ENCODE measurements at regions not wholly inside any gene's neighbourhood (a gene's known extent, or its start where the extent isn't known, plus 50 kb on each side); places are given as distances from the start of the nearest gene placed in this dataset.

- no peak overlapping the region for H3K4me3 ChIP-seq
- DNase-seq (ENCODE audit: low spot score in 2 of 2): peak in 1 of 2 donors; percentile 49
- intact Hi-C loops (cut with DNase I; ENCODE audit: low total_unique reads): loop anchor here (5.0 kb wide), 1 partner anchor 115 kb away; the partner anchor contains the start of gene PRND
Measured at GRCh38 chr20:4607287-4607713, 79.0 kb upstream of the PRNP start.

GRCh38 chr20:4606051-4606450, 80.2 kb upstream of the PRNP start:
- peaks cover 0 to 5% of the 10 kb centered on the region in 2 donors for H3K27me3 ChIP-seq
- H3K9me3 ChIP-seq: no peaks in the 10 kb centered on the region
- H3K27ac ChIP-seq: no peak overlapping the region
- no peaks in the 10 kb centered on the region for H3K36me3 ChIP-seq
- TF ChIP-seq CTCF (IDR thresholded peaks at IDR 0.05) (no peak), POLR2A (IDR thresholded peaks at IDR 0.05) (no peak), POLR2AphosphoS5 (IDR thresholded peaks at IDR 0.05) (no peak)
- intact Hi-C loops (cut with DNase I; ENCODE audit: low total_unique reads): loop anchor here (5.0 kb wide), 1 partner anchor 116 kb away; the partner anchor contains the start of gene PRND
- H3K4me3 ChIP-seq: no peak overlapping the region
- H3K4me1 ChIP-seq: no peaks in the 10 kb centered on the region
- DNase-seq (ENCODE audit: low spot score in 2 of 2): no peak

More at GRCh38 chr20:4607287-4607713, 79.0 kb upstream of the PRNP start:
- no peak overlapping the region for H3K27ac ChIP-seq
- H3K9me3 ChIP-seq: no peaks in the 10 kb centered on the region
- H3K4me1 ChIP-seq: no peaks in the 10 kb centered on the region
- no peaks in the 10 kb centered on the region for H3K36me3 ChIP-seq
- H3K27me3 ChIP-seq: peaks cover 0 to 5% of the 10 kb centered on the region in 2 donors
- TF ChIP-seq POLR2A (IDR thresholded peaks at IDR 0.05): no peak
- TF ChIP-seq CTCF (IDR thresholded peaks at IDR 0.05): peak; percentile 97
- TF ChIP-seq POLR2AphosphoS5 (IDR thresholded peaks at IDR 0.05): peak in 1 of 3 donors; percentile 24

- H3K4me1 ChIP-seq: no peaks in the 10 kb centered on the region
- H3K27me3 ChIP-seq: peaks cover 0 to 5% of the 10 kb centered on the region in 2 donors
- TF ChIP-seq POLR2AphosphoS5 (IDR thresholded peaks at IDR 0.05) (no peak), CTCF (IDR thresholded peaks at IDR 0.05) (no peak), POLR2A (IDR thresholded peaks at IDR 0.05) (no peak)
- intact Hi-C loops (cut with DNase I; ENCODE audit: low total_unique reads): loop anchor here (5.0 kb wide), 1 partner anchor 117 kb away; the partner anchor contains the start of gene PRND
- DNase-seq (ENCODE audit: low spot score in 2 of 2): no peak
- no peaks in the 10 kb centered on the region for H3K36me3 ChIP-seq
- no peak overlapping the region for H3K27ac ChIP-seq
- H3K4me3 ChIP-seq: no peak overlapping the region
- no peaks in the 10 kb centered on the region for H3K9me3 ChIP-seq
Measured at GRCh38 chr20:4605166-4605565, 81.1 kb upstream of the PRNP start.

GRCh38 chr20:4604580-4604979, 81.7 kb upstream of the PRNP start:
- H3K27ac ChIP-seq: no peak overlapping the region
- no peak for DNase-seq (ENCODE audit: low spot score in 2 of 2)
- no peak overlapping the region for H3K4me3 ChIP-seq
- no peaks in the 10 kb centered on the region for H3K36me3 ChIP-seq
- peaks cover 0 to 5% of the 10 kb centered on the region in 2 donors for H3K27me3 ChIP-seq
- H3K9me3 ChIP-seq: no peaks in the 10 kb centered on the region
- intact Hi-C loops (cut with DNase I; ENCODE audit: low total_unique reads): no loop called here
- no peak for TF ChIP-seq CTCF (IDR thresholded peaks at IDR 0.05)
- TF ChIP-seq POLR2A (IDR thresholded peaks at IDR 0.05): no peak
- no peak for TF ChIP-seq POLR2AphosphoS5 (IDR thresholded peaks at IDR 0.05)
- H3K4me1 ChIP-seq: no peaks in the 10 kb centered on the region

- Histone ChIP-seq H3K27me3 (peaks cover 0 to 5% of the 10 kb centered on the region in 2 donors), H3K36me3 (no peaks in the 10 kb centered on the region), H3K4me3 (no peak overlapping the region), H3K4me1 (no peaks in the 10 kb centered on the region), H3K27ac (no peak overlapping the region), H3K9me3 (no peaks in the 10 kb centered on the region)
- no peak for DNase-seq (ENCODE audit: low spot score in 2 of 2)
- TF ChIP-seq CTCF (IDR thresholded peaks at IDR 0.05): no peak
- TF ChIP-seq POLR2A (IDR thresholded peaks at IDR 0.05): no peak
- intact Hi-C loops (cut with DNase I; ENCODE audit: low total_unique reads): no loop called here
Measured at GRCh38 chr20:4603724-4604123, 82.5 kb upstream of the PRNP start.
